ENCODE measurements at regions not wholly inside any gene's neighbourhood (a gene's known extent, or its start where the extent isn't known, plus 50 kb on each side); places are given as distances from the start of the nearest gene placed in this dataset.

DNA sequence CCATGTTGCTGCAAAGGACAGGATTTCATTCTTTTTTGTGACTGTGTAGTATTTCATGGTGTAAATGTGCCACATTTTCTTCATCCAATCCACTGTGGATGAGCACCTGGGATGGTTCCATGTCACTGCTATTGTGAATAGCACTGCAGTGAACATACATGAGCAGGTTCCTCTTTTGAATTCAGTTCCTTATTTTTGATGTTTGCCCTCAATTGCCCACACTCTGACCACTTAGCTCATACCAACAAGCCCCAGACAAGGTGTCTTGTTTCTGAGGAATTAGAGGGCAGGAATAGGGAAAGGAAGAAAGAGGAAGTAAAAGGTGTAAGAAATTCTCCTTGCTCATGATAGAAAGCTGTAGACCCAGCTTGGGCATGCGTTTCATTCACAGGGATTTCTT is 244.2 kb upstream of the ZNF507 start:
- DNase-seq (ENCODE audit: low read depth in 3 of 3): no peak

DNA sequence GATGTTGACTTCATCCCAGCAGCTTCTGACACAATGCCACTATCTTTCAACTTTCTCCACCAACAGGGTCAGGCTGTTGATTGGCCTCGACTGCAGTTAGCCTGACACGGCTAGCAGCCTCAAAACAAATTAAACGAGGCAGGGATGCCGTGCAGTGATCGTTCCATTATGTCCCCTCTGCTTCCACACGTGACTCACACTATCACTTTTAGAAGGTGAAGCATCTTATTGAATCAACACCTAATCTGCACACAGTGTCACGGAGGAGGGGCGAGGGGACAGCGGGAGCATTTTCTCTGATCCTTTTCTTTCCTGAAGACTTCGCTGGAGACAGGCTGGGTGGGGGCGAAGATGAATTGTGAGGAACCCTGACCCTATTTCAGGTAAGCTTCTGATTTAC is 241.9 kb upstream of the ZNF507 start:
- DNase-seq (ENCODE audit: low read depth in 3 of 3): no peak

DNA sequence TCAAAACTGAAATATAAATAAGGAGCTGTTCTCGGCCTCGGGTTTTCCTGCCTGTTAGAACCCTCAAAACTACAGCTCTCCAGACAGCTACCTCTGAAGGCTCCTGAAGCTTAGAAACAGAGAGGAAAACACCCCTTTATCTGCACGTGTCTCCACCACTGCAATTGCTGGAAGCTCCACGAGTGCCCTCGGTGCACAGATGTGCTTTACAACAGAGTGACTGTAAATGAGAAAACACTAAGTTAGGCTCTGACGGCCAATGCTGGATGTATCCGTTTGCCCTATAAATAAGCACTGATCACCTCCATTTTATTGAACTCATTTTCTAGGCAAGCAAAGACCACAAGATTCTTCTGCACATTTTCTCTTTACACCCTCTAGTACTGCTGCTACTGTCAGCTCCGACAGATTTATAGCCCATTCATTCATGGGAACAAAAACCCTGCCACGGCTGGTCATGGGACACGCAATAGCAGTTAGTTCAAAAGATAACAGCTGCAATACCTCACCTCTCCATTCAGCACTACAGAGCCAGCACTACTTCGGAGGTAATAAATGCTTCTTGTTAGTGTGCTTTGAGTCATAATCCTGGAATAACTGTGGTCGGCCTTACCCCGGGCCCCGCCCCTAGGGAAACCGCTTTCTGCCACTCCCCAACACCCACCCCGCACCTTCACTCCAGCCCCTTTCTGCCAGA is 241.1 kb upstream of the ZNF507 start:
- no peak for DNase-seq (ENCODE audit: low read depth in 3 of 3)

DNA sequence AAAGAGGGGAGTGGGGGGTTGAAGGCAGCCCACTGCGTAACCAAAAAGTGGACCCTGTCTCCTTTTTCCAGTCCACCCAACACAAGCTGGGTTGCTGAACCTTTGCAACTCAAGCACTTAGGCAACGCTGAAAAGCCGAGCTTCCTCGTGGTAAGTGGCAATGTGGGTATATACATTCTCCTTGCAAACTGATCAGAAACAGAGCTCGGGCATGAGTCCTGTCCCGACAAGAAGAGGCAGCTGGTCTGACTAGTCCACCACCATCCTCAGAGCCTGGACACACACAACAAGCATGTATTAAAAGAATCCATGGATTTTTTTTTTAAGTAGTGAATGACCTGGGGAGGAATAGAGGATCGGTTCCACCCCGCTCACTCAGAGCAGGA is 240.6 kb upstream of the ZNF507 start:
- no peak for DNase-seq (ENCODE audit: low read depth in 3 of 3)

DNA sequence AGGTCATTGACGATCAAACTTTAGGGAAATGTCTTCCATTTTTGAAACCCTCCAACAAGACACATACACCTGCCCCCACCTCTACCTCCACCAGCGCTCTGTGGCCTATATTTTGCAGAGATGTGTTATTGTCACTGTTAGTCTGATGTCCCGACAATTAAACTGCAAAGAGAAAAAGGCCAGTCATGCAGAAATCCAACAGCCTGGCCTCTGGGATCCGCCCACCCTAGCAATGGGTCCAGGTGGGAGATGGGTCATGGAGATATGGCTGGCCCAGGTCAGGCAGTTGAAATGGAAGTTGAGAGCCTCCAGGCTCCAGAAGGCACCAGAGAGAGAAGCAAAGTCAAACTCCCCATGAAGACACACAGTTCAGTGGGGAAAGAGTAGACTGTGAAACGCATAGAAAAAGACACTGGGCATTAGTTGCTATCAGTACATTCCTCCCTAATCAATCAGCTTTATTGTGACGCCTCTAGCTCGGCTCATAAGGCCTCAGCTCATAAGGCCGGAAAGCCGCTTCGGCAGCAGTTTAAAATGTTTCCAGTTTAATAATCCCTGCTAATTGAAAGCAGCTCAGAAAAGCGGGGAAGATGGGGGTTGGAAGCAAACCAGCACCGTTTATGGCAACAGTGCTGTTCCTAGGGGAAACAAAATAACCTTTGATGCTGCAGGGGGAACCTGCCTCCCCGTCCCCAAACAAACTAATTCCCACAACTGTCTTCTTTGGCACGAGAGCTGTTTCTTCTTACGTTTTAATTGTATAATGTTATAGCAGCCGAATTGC is 239.7 kb upstream of the ZNF507 start:
- no peak for DNase-seq (ENCODE audit: low read depth in 3 of 3)

DNA sequence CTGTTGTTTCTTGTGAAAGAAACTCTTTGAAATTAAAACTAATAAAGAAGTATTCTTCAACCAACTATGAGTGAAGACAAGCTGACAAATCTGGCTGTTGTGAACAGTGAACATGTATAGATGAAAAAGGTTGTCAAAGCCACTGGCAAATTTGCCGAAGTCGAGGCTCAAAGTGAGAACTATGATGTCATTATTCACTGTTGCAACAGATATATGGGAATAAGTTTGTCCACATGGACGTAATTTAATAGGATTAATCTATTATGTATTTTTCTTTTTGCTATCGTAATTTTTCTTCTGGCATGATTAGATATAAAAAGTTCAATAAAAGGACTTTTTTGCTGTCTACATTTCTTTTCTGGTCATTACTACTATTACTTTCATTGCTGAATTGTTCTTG is 223.2 kb upstream of the ZNF507 start:
- DNase-seq (ENCODE audit: low read depth in 3 of 3): no peak

DNA sequence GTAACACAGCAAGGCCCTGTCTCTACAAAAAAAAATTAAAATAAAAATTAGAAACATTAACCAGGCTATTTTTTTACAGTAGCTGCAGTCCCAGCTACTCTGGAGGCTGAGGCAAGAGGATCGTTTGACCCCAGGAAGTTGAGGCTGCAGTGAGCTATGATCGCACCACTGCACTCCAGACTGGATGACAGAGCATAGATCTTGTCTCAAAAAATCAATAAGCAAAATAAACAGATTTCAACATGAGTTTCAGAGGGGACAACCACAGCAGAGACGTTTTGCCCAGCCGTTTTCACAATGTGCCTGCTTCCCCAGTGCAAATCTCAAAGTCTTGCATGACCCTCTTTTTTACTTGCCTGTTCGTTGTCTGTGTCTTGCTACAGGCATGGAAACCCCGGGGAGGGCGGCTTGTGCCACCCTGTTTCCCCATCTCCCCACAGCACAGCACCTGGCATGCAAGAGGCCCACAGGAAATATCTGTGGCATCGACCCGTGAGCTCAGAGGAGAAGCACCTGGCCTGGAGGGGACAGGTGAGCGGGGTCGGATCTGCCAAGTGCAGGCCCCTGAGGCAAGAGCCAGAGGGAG is 222.0 kb upstream of the ZNF507 start:
- DNase-seq (ENCODE audit: low read depth in 3 of 3): no peak

DNA sequence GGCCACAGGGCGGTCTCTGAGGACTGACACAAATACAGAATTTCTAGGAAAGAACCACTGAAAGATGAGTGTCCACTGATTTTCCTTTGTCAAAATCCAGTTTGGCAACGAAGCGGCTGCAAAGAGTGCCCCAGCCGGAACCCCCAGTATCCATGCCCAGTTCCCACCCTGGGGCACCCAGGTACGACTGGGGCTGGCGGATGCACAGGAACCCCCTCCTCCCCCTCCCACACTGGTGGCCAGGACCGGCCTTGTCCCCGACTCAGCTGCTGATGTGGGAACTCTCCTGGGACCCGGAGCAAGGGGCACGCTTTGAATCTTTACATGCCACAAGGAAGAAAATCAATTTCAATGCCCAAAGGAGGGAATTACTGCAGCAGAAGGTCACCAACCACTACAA is 220.8 kb upstream of the ZNF507 start:
- no peak for DNase-seq (ENCODE audit: low read depth in 3 of 3)

DNA sequence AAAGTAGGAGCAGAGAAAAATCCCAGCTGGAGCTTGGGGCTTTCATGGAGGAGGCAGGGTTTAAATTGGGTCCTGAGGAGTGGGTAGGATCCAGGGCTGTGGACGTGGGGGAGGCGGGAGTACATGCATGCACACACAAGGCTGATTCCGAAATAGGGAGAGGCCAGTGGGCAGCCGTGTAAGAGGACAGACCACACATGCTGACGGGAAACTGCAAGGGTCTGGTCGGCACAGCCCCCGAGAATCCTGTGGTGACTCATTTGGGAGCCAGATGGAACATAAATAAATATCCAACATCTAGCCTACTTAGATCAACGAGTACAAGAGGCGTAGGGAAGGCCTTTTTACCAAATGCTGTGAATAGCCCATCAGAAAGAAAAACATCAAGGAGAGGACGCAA is 216.3 kb upstream of the ZNF507 start:
- DNase-seq (ENCODE audit: low read depth in 3 of 3): no peak

DNA sequence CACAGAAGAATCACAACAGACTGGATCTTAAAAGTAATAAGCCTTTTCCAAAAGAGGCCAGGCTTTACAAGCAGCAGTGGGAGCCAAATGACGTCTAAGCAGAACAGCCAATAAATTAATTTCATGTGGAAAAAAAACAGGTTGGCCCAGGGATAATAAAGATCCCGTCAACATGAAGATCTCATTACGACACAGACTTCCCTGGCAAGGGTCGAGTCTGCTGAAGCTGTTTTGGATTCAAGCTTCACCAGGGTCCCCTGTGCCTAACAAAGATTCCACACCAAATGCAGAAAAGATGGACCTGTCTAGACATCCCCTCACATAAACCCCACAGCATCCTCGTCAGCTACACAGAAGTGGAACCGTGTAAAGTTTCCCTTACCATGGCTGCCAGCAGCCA is 215.1 kb upstream of the ZNF507 start:
- no peak for DNase-seq (ENCODE audit: low read depth in 3 of 3)

DNA sequence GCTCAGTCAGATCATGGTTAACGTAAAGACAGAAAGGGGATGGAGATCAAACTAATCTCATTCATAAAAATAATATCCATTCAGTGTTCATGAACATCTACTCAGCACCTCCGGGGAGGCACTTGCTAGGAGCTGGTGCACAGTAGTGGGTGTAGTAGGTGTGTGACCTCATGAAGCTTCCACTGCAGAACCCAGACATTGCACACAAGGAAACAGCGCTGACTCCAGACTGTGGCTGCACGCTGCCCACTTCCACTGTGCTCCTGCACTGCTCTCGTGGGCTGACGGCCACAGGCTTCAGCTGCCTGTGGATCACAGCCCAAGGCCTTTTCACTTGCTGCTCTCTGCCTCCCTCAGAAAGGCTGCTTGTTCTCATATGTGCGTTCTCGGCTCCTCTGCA is 214.4 kb upstream of the ZNF507 start:
- DNase-seq (ENCODE audit: low read depth in 3 of 3): no peak

DNA sequence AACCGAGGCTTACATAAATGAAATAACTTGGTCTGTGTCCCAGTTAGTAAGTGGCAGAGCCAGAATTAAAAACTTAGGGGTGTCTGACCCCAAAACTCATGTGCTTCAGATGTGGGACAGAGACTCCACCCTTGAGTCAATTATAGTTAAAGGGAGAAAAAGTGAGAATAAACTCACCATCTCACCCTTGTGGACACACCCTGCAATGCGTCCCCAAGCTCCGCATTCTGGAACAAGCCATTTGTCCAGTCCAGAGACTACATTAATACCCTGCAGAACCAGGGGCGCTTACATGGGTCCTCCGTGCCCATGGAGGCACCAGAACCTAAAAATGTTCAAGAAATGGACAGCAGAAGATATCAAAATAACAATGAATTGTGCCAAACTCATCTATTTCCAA is 207.0 kb upstream of the ZNF507 start:
- no peak for DNase-seq (ENCODE audit: low read depth in 3 of 3)

DNA sequence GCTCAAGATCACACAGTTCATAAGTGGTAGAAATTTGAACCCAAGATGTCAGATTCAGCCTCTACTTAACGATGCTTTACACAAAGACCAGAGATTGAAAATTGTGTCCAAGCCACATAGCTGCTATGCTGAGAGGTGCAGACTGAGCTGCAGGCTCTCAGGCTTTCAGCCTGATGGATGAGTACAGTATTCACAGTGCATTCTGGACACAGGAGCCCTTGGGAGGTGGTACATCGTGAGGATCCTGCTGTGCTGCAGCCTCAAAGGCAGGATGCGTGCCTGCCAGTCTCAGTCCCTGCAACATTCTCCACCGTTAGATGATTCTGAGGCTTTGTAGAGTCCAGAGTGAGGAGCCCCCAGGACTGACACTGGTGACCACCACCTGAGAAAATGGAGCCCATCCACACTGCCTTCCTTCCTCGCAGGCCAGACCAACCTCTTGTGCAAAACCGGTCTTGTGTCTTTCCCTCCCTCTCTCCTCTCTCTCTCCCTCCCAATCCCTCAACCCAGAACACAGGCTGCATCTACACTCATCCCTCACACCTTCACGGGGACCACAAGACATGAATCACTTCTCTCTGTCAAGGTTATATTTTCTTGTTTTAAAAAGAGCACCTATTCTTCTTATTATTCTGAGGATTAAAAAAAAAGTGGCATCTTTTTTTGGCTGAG is 203.4 kb upstream of the ZNF507 start:
- no peak for DNase-seq (ENCODE audit: low read depth in 3 of 3)

DNA sequence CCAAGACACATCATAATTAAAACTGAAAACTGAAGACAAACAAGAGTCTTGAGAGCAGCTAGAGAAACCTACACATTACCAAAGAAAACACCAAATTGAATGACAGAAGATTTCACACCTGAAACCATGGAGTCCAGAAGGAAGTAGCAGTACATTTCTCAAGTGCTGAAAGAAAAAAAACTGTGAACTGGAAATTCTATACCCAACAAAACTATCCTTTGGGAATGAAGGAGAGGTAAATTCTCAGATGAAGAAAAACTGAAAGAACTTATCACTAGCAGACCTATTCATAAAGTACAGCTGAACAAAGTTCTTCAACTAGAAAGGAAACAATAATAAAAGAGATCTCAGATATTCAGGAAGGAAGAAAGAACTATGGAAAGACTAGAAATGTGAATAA is 198.7 kb upstream of the ZNF507 start:
- no peak for DNase-seq (ENCODE audit: low read depth in 3 of 3)

DNA sequence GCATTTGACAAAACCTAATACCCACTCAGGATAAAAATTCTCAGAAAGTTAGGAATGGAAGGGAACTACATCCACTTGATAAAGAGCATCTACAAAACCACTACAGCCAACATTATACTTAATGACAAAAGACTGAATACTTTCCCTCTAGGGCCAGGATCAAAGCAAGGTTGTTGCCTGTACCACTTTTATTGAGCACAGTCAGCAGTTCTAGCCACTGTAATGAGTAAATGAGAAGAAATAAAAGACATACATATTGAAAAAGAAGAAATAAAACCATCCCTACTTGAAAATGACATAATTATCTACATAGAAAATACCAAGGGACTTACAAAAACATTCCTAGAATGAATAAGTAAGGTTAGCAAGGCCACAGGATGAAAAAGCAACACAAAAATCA is 194.8 kb upstream of the ZNF507 start:
- no peak for DNase-seq (ENCODE audit: low read depth in 3 of 3)

DNA sequence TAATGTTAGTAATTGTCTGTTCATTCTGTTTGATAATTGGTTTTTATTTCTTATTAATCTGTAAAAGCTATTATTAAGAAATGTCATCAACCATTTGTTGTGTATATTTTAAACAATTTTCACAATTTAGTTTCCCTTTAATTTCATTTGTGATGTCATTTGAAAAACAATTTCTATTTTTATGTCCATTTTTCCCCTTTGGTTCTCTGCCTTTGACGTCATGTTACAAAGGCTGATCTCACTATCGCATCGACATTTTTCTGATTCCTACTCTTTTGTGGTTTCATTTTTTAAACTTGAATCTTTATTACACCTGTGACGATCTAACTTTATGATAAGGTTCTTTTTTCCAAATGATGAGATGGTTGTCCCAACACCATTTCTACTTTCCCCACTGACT is 191.0 kb upstream of the ZNF507 start:
- DNase-seq (ENCODE audit: low read depth in 3 of 3): no peak

DNA sequence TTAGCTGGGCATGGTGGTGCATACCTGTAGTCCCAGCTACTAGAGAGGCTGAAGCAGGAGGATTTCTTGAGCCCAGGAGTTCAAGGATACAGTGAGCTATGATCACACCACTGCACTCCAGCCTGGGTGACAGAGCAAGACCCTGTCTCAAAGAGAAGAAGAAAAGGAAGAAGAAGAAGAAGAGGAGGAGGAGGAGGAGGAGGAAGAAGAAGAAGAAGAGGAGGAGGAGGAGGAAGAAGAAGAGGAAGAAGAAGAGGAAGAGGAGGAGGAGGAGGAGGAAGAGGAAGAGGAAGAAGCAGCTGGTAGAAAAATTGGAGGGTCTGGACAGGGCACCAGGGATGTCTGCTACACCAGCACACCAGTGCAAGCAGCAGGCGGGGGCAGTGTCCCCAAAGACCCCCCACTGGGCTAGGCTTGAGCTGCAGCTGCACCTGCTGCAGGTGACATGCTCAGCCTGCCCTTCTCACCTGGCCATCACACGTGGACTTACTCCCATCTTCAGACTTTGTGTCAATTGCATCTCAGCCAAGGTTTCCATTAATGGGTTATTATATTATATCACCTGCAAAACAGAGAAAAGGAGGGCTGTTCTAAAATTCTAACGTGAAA is 180.9 kb upstream of the ZNF507 start:
- no peak for DNase-seq (ENCODE audit: low read depth in 3 of 3)

DNA sequence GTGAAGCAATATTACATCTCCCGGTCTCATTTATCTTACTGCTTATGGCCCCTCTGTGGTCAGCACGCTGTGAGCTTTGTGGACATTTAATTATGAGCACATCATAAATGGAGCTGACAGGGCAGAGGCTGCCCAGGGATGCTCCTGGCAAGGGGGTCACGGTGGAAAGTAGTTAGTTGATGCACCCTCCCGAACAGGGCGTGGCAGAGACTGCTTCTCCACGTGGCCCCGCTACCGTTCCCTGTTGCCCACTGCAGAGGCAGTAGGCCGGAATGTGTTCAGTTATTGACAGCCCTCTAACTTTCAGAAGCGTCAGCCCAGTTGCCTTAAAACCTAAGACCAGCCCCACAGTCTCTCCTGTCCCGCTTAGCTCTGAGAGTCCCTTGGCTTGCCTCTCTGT is 180.3 kb upstream of the ZNF507 start:
- no peak for DNase-seq (ENCODE audit: low read depth in 3 of 3)

DNA sequence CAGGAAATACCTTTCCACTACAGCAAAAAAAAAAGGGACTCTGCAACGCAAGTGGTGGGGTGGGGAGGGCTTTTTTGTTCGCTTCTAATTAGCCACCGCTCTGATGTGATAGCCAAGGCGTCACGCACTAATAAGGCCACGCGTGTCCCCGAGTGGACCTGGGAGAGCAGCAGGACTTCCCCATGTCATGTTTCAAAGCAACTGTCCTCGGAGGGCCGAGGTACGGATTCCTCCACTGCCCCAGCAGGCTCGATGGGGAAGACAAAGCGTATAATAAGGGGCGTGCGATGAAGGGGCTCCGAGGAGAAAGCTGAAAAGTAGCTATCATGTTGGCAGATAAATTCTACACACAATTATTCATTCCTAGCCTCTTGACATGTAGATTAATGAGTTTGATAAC is 179.7 kb upstream of the ZNF507 start:
- DNase-seq (ENCODE audit: low read depth in 3 of 3): no peak

DNA sequence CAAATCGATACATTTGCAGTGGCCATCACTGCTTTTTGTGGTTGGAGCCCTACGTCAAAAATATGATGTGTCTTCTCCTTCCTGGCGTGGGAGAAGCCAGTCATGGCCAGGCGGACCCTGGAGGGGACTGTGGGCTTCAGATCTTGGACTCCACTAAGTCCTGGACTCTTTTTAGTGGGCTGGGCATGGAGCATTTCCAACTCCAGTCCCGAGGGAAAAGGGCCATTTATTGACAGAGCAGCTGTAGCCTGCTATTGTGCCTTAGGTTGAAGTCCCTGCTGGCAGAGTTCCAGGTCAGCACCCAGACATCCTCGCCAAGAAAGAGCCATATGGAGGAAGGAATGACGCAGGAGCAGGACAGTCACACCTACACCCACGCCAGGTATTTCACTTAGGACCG is 179.2 kb upstream of the ZNF507 start:
- DNase-seq (ENCODE audit: low read depth in 3 of 3): no peak

DNA sequence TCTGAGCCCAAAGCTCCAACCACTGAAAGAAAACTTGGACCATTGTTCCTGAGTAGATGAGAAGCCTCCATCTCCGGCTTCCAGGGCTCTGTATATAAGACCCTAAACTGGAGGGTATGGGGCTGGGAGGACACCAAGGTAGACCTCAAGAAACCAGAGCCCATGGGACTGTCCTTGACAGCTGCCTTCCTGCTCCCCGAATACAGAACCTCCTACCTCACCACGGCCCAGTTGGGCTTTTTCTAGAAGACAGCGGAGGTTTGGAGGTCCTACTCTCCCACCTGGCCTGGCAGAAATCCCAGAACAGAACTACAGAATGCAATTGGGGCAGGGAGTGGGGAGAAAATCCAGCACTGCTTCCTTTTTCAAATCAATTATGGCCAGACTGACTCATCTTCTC is 177.3 kb upstream of the ZNF507 start:
- DNase-seq (ENCODE audit: low read depth in 3 of 3): no peak

DNA sequence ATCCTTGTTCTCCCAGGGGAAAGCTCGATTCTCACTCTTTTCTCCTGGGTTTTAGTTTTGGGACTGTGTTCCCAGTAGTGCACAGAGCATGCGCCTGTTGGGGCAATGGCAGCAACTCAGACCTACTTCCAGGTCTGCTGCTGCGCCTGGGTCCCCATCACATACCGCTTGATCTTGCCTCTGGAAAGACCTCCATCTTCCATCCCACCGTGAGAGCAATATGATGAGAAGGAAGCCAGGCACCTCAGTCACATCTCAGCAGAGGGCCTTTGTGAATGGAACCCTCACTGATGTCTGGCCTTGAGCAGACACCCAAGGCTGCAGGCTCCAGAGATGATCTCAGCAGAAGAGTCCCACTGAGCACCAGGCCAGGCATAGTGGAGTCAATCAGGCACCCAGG is 176.8 kb upstream of the ZNF507 start:
- no peak for DNase-seq (ENCODE audit: low read depth in 3 of 3)
